ENCODE measurements at regions not wholly inside any gene's neighbourhood (a gene's known extent, or its start where the extent isn't known, plus 50 kb on each side); places are given as distances from the start of the nearest gene placed in this dataset.
A peak's percentile ranks its signal among the peaks of the same experiment; 100 is the strongest.

DNA sequence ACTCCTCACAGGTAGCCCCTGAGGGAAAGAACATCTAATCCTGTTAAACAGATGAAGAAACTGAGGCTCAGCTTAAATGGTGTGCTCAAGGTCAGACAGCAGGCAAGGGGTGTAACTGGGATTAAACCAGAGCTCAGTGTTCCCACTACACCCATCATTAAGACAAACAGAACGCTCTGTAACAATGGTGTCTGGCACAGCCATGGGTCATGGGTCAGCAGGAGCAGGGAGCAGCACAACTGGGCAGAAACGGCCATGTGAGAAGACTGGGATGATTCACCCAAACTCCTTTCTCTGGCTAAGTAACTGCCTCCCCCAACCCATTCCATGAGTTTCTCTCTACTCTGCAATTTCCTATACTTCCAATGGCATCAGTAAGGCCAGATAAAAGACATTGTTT lies 85.5 kb upstream of the PDE1C start:
- H3K36me3 ChIP-seq (replicated peaks in 1 of 2; ENCODE audit: control insufficient read depth in 1 of 2, insufficient read depth in 2 of 2, low read length in 1 of 2) = no peaks in the 10 kb centered on the region
- no peaks in the 10 kb centered on the region for H4K20me1 ChIP-seq (ENCODE audit: insufficient read depth)
- TF ChIP-seq ELF1 (IDR thresholded peaks at IDR 0.05) (no peak), CHD2 (IDR thresholded peaks at IDR 0.05; ENCODE audit: low read length, partially characterized antibody) (no peak), JUND (IDR thresholded peaks at IDR 0.05) (no peak), MEF2A (IDR thresholded peaks at IDR 0.05; ENCODE audit: borderline replicate concordance, low read depth) (no peak), FOSL2 (IDR thresholded peaks at IDR 0.05; ENCODE audit: borderline replicate concordance, low read depth) (0 out of 2 replicates have a peak, but pooled peaks have one; percentile 4)
- TF ChIP-seq, protein P1, sequence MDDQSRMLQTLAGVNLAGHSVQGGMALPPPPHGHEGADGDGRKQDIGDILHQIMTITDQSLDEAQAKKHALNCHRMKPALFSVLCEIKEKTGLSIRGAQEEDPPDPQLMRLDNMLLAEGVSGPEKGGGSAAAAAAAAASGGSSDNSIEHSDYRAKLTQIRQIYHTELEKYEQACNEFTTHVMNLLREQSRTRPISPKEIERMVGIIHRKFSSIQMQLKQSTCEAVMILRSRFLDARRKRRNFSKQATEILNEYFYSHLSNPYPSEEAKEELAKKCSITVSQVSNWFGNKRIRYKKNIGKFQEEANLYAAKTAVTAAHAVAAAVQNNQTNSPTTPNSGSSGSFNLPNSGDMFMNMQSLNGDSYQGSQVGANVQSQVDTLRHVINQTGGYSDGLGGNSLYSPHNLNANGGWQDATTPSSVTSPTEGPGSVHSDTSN (IDR thresholded peaks at IDR 0.05) = no peak
- TF ChIP-seq, protein P2, sequence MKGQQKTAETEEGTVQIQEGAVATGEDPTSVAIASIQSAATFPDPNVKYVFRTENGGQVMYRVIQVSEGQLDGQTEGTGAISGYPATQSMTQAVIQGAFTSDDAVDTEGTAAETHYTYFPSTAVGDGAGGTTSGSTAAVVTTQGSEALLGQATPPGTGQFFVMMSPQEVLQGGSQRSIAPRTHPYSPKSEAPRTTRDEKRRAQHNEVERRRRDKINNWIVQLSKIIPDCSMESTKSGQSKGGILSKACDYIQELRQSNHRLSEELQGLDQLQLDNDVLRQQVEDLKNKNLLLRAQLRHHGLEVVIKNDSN (IDR thresholded peaks at IDR 0.05; ENCODE audit: borderline replicate concordance, low read depth) = no peak
- POLR2A ChIA-PET = no interaction called here
- WGBS (ENCODE audit: low lambda C conversion rate) = 59% methylated on average over 2 of the region's 2 CpGs
- H3K27me3 ChIP-seq (ENCODE audit: insufficient read depth) = no peaks in the 10 kb centered on the region
- no peak overlapping the region for H3K4me3 ChIP-seq (ENCODE audit: low read depth in 2 of 2, low read length in 1 of 2)
- CTCF ChIA-PET = interaction anchor here (2.1 kb wide), 1 partner anchor 55 kb away, joined by 6 read pairs; no protein-coding TSS in a partner anchor
- no peaks in the 10 kb centered on the region for H3F3A ChIP-seq (replicated peaks; ENCODE audit: insufficient read depth)
- no peak overlapping the region for H2AFZ ChIP-seq (ENCODE audit: low read depth)
- no peaks in the 10 kb centered on the region for H3K9me3 ChIP-seq
- H3K27ac ChIP-seq (ENCODE audit: low read depth in 2 of 2, low read length in 1 of 2) = no peak overlapping the region
- no peak overlapping the region for H3K4me2 ChIP-seq
- H3K79me2 ChIP-seq (ENCODE audit: insufficient read depth) = no peaks in the 10 kb centered on the region
- peaks cover 0 to 23% of the 10 kb centered on the region in 2 experiments; a peak in 2 of 4 replicates for H3K4me1 ChIP-seq (ENCODE audit: control insufficient read depth in 1 of 2, insufficient read depth in 2 of 2, low read depth in 1 of 2, low read length in 1 of 2)
- H3K9ac ChIP-seq = no peak overlapping the region
- H3K9me2 ChIP-seq = no peaks in the 10 kb centered on the region
- no peak for DNase-seq

DNA sequence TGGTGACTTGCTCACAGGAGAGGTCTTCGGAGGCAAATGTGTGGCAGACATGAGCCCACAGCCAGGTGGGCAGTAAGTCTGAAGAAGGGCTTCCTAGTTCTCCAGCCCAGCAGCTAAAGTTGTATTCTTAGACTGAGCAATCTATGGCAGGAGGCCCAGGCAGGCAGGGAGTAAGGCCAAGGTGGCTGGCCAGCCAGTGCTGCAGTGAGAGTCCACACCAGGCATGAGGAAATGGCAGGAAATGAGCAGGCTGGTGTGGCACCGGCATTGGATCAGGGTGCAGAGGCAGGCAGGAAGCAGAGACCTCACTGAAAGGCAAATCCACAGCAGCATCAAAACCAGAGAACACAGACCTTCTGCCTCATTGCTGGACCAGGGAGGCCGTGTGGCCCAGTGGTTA lies 84.6 kb upstream of the PDE1C start:
- no peaks in the 10 kb centered on the region for H3K9me2 ChIP-seq
- 38% methylated on average over 3 of the region's 3 CpGs for WGBS (ENCODE audit: low lambda C conversion rate)
- TF ChIP-seq TCF12 (IDR thresholded peaks at IDR 0.05) = no peak
- TF ChIP-seq, protein P3, sequence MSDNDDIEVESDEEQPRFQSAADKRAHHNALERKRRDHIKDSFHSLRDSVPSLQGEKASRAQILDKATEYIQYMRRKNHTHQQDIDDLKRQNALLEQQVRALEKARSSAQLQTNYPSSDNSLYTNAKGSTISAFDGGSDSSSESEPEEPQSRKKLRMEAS (IDR thresholded peaks at IDR 0.05; ENCODE audit: low read depth) = 0 out of 2 replicates have a peak, but pooled peaks have one; percentile 21
- H3K36me3 ChIP-seq (replicated peaks in 1 of 2; ENCODE audit: control insufficient read depth in 1 of 2, insufficient read depth in 2 of 2, low read length in 1 of 2) = no peaks in the 10 kb centered on the region
- no peak overlapping the region for H3K4me2 ChIP-seq
- no peaks in the 10 kb centered on the region for H3K9me3 ChIP-seq
- H3K9ac ChIP-seq = no peak overlapping the region
- peaks cover 0 to 23% of the 10 kb centered on the region in 2 experiments; a peak in 2 of 4 replicates for H3K4me1 ChIP-seq (ENCODE audit: control insufficient read depth in 1 of 2, insufficient read depth in 2 of 2, low read depth in 1 of 2, low read length in 1 of 2)
- POLR2A ChIA-PET = no interaction called here
- H2AFZ ChIP-seq (ENCODE audit: low read depth) = peak overlapping the region; percentile 38; the same call in 1 of the 2 replicates
- H4K20me1 ChIP-seq (ENCODE audit: insufficient read depth) = no peaks in the 10 kb centered on the region
- CTCF ChIA-PET = interaction anchor here (0.6 to 2.1 kb wide), 2 partner anchors 25 to 56 kb away, joined by 3 to 6 read pairs; no protein-coding TSS in a partner anchor
- no peak for DNase-seq
- no peaks in the 10 kb centered on the region for H3K27me3 ChIP-seq (ENCODE audit: insufficient read depth)
- no peaks in the 10 kb centered on the region for H3K79me2 ChIP-seq (ENCODE audit: insufficient read depth)
- no peak overlapping the region for H3K4me3 ChIP-seq (ENCODE audit: low read depth in 2 of 2, low read length in 1 of 2)
- H3K27ac ChIP-seq (ENCODE audit: low read depth in 2 of 2, low read length in 1 of 2) = peak overlapping the region in 1 of 2 experiments; percentile 8; a peak in 1 of 4 replicates
- H3F3A ChIP-seq (replicated peaks; ENCODE audit: insufficient read depth) = no peaks in the 10 kb centered on the region

DNA sequence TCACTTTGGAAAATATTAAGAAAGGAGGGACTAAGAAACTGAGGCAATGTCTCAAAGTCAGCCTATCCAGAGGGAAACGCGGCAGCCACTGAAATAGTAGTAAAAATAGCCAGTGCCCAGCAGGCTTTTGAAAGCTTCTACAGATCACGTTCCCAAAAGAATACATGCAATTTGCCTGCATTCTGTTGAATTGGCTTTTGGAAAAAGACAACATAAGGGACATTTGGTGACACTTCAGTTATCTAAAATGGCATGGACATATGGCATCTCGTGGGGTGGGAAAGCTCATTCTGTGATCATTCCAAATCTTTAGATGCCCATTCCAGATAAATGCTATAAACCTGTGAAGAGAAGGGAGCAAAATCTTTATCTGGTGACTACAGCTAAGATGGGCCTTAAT lies 82.8 kb upstream of the PDE1C start:
- CTCF ChIA-PET = no interaction called here
- peaks cover 0 to 11% of the 10 kb centered on the region in 2 experiments; a peak in 1 of 4 replicates for H3K4me1 ChIP-seq (ENCODE audit: control insufficient read depth in 1 of 2, insufficient read depth in 2 of 2, low read depth in 1 of 2, low read length in 1 of 2)
- no peak overlapping the region for H3K27ac ChIP-seq (ENCODE audit: low read depth in 2 of 2, low read length in 1 of 2)
- H4K20me1 ChIP-seq (ENCODE audit: insufficient read depth) = no peaks in the 10 kb centered on the region
- no peak overlapping the region for H3K4me2 ChIP-seq
- H3K9me2 ChIP-seq = no peaks in the 10 kb centered on the region
- H3K27me3 ChIP-seq (ENCODE audit: insufficient read depth) = no peaks in the 10 kb centered on the region
- no peaks in the 10 kb centered on the region for H3K9me3 ChIP-seq
- H2AFZ ChIP-seq (ENCODE audit: low read depth) = no peak overlapping the region
- no peaks in the 10 kb centered on the region for H3K36me3 ChIP-seq (replicated peaks in 1 of 2; ENCODE audit: control insufficient read depth in 1 of 2, insufficient read depth in 2 of 2, low read length in 1 of 2)
- POLR2A ChIA-PET = no interaction called here
- peaks cover under 1% of the 10 kb centered on the region for H3F3A ChIP-seq (replicated peaks; ENCODE audit: insufficient read depth)
- H3K79me2 ChIP-seq (ENCODE audit: insufficient read depth) = no peaks in the 10 kb centered on the region
- no peak overlapping the region for H3K4me3 ChIP-seq (ENCODE audit: low read depth in 2 of 2, low read length in 1 of 2)
- H3K9ac ChIP-seq = no peak overlapping the region
- no peak for DNase-seq
- 50% methylated on average over 4 of the region's 4 CpGs for WGBS (ENCODE audit: low lambda C conversion rate)
- TF ChIP-seq, protein P4, sequence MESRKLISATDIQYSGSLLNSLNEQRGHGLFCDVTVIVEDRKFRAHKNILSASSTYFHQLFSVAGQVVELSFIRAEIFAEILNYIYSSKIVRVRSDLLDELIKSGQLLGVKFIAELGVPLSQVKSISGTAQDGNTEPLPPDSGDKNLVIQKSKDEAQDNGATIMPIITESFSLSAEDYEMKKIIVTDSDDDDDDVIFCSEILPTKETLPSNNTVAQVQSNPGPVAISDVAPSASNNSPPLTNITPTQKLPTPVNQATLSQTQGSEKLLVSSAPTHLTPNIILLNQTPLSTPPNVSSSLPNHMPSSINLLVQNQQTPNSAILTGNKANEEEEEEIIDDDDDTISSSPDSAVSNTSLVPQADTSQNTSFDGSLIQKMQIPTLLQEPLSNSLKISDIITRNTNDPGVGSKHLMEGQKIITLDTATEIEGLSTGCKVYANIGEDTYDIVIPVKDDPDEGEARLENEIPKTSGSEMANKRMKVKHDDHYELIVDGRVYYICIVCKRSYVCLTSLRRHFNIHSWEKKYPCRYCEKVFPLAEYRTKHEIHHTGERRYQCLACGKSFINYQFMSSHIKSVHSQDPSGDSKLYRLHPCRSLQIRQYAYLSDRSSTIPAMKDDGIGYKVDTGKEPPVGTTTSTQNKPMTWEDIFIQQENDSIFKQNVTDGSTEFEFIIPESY (IDR thresholded peaks at IDR 0.05; ENCODE audit: borderline replicate concordance, low read depth) = no peak
- TF ChIP-seq EZH2phosphoT487 (IDR thresholded peaks at IDR 0.05; ENCODE audit: borderline replicate concordance, low read depth) (no peak), CHD2 (IDR thresholded peaks at IDR 0.05; ENCODE audit: low read length, partially characterized antibody) (no peak), RCOR1 (IDR thresholded peaks at IDR 0.05; ENCODE audit: low read length) (no peak), NFIC (IDR thresholded peaks at IDR 0.05; ENCODE audit: borderline replicate concordance) (no peak), RFX5 (IDR thresholded peaks at IDR 0.05; ENCODE audit: low read length) (no peak), FOXJ3 (CRISPR knock-in tag; IDR thresholded peaks at IDR 0.05) (no peak), MXI1 (IDR thresholded peaks at IDR 0.05; ENCODE audit: low read depth, low read length) (no peak), JUND (IDR thresholded peaks at IDR 0.05) (no peak)
- TF ChIP-seq, protein P2 (IDR thresholded peaks at IDR 0.05; ENCODE audit: borderline replicate concordance, low read depth) = no peak
- TF ChIP-seq, protein P5, sequence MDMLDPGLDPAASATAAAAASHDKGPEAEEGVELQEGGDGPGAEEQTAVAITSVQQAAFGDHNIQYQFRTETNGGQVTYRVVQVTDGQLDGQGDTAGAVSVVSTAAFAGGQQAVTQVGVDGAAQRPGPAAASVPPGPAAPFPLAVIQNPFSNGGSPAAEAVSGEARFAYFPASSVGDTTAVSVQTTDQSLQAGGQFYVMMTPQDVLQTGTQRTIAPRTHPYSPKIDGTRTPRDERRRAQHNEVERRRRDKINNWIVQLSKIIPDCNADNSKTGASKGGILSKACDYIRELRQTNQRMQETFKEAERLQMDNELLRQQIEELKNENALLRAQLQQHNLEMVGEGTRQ (IDR thresholded peaks at IDR 0.05; ENCODE audit: borderline replicate concordance, low read depth, low read length) = no peak

Measured in SK-N-SH (cell line).